HG02759 (cell line): ENCODE measurements at regions not wholly inside any gene's neighbourhood (a gene's known extent, or its start where the extent isn't known, plus 50 kb on each side); places are given as distances from the start of the nearest gene placed in this dataset.

Experiments
- ATAC-seq: cut with Tn5 transposase; IDR thresholded peaks from one replicate; pipeline ENCODE4 v1.9.1; 2021; ENCODE audit warnings: mild to moderate bottlenecking, moderate library complexity; ENCODE audit not compliant: unreplicated experiment

DNA sequence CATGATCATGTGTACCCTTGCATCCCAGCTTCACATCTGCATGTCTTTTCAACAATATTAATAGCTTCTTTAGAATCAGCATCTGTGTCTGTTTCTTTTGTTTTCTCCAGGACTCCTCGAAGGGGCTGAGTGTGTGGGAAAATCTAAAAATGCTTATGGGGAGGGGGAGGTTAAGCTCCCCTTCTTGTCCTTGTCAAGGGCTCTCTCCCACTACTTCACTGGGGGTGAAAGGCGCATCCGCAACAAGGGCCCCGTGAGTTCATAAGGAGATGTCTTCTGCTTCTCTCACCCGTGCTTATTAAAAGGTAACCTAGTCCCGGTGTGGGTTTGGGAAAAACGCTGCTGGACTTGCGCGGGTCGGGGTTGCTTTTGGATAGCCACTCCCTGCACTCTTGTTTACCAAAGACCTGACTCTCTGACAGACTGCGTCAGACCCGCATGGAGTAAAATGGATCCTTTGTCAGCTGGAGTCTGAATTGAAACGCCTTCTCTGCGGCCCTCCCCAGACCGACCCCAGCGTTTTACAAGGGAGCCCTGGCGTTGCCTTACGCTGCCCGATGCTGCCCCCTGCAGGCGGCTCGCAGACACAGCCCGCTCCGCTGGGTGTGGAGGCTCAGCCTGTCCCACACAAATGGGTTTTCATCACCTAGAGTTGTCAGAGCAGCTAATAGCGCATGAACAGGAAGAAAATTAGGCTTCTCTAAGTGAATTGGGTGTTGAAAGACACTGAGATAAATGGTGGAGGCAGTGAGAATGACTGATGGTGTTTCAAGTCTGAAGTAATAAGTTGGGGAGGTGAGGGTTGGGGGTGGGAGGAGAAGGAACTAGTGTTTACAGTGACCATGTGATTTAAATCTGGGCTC is 53.8 kb downstream of the IER5 start:
- ATAC-seq, result peak; percentile 81

DNA sequence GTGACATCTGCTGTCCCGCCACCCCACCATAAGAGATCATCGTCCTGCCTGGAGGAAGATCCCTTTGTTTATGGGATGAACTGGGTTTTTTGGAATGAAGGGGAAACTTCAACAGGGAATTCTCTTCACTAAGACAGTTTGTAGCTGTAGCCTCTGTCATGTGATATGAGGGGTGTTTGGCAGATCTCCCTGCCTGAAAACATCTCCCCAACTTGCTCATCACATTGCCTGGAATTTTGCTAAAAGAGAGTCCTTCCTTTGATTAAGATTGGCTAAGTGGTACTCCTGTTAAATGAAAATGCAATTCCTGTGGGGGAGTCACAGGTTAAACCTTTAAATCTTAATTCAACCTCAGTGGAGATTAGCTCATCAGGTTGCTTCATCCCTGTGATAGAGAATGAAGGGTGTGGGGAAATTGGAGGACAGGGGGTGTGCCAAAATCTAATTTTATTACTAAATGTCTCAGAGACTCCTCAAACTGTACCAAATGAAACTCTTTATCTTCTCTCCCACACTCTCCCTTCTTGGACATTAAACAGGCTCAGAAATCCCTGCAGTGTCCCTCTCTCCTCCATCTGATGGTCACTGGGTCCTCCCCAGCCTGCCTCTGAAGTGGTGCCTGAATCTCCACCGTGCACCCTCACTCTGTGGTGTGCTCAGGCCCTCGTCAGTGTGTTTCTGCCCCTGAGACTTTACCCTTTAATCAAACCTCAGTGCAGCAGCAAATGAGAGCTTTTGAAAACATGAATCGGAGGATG is 54.8 kb downstream of the IER5 start:
- ATAC-seq, result no peak

DNA sequence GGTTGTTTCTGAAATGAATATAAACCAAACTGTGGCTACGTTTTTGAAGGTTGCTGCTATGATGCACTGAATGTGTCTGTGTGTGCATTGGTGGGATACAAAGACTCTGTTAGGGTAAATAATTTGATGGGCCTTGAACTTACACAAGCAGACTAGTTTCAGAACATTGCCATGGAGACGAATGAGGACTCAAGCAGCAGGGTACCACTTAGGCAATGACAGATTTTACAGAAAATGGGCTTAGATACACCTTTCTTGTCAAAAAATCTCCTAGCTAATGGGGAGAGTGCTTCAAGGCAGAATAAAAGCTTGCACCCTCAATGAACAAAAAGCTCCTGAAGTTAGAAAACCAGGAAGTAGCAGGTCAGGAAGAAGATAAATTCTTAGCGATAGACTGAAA is 55.7 kb downstream of the IER5 start:
- ATAC-seq, result no peak

DNA sequence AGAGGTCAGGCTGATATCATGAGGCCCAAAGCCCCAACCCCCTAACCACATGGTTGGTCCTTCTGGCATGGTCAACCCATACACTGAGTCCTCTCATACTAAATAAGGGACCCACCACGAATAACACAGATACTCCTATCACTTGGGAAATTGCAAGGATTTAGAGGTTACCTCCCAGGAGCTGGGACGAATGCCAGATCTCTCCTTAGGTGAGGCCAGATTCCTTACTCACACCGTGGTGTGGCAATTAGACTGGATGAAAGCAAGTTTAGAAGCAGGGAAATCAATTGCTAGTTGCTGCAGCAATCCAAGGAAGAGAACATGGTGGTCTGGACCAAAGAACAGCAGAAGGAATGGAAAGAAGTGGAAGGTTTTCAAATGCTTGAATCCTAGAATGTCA is 60.1 kb downstream of the IER5 start:
- ATAC-seq, result no peak

DNA sequence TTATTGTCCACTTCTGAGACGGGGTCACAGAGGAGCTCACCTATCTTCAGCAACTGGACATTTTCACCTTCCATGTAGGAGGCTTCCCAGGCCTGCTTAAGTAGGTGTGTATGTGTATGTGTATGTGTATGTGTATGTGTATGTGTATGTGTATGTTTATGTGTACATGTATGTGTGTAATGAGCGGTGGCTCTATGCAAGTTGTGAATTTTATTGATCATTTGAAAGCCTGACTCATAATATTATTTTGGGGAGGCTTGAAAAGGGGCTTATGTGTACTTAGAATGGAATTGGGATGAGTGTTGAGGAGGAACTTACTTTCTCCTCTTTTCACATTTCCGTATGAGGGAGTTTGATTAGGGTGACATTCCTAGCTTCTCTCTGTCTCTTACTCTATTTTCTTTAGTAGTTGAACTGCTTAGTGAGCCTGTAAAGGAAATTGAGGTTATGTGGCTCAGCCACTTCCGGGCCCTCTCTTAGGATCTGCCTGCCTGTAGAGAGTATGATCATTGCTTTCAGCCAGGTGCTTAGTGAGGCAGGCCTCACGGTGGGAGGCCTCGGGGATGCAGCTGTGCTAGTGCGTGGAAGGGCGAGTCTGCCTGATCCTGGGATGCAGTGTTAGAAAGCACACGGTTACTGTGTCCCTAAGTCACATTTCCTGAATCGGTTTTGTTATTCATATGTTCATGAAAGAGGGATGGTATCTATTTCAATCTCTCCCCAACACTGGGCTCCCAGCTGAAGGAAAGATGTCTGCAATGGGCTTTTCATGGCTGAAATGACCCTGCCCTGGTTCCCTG is 61.0 kb downstream of the IER5 start:
- ATAC-seq, result peak; percentile 73

DNA sequence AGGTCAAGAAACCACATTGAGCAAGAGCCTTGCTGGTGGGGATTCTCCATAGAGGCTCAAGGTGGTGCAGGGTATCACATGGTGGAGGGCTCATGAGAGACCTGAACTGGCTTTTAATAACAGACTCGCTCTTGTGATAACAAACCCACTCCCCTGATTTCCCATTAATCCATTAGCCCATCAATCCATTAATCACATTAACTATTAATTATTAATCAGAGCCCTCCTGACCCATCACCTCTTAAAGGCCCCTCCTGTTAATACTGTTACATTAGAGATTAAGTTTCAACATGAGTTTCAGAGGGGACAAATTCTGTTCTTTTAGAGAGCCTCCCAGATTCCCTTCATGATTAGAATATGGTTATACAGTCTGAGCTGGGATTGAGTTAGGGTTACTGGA is 61.8 kb downstream of the IER5 start:
- no peak for ATAC-seq

DNA sequence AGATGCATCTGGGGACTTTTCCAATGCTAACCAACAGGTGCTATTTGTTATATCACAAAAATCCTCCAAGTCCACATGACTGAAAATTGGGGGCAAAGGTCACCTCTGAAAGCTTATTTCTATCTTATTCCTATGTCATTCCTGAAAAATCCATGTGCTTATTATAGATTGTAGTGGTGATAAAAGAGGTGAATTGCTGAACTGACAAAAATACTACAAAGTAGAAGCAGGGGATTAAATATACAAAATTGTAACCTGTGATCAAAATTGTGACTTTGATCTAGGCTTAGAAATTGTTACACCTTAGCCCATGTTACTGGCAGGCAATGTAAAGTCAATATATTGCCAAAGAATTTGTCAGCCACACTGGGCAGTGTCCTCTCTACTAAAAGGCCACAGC is 62.3 kb downstream of the IER5 start:
- no peak for ATAC-seq

DNA sequence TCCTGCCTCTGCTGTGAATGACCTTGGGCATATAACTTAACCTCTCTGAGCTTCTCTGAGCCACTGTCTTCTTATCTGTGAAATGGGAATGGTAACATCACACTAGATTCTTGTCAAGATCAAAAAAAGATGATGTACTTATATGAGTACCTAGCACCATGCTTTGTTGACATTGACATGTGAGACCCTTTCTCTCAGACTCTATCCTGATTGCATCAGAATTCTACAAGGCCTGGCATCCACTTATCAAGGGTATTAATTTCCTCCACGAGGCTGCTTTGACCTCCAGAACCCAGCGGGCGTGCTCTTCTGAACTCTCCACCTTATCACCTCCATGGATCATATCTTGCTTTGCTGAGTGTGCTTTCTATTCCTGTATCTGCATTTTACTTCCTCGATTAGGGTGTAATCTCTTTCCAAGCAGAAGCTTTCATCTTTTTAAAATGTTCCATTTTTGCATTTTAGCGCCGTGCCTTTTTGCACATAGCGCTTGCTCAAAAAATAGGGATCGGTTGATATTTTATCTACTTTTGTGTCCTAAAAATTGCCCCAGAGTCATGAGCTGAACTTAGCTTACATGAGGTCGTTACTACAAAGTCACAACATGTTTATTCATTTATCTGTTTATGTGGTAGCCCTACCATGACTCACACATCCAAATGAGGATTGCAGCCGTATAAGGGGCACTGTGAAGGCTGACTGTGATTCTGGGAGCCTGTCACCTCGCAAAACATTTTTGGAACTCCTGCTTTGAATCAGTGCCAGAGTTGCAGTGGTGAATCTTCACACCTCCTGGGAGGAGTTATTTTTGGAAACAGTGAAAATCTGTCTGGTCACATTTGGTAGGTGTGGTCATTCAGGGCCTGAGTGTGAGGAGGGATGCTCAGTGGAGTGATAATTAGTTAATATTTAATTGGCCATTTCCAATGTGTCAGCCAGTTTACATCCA is 63.2 kb downstream of the IER5 start:
- peak; percentile 43 for ATAC-seq

DNA sequence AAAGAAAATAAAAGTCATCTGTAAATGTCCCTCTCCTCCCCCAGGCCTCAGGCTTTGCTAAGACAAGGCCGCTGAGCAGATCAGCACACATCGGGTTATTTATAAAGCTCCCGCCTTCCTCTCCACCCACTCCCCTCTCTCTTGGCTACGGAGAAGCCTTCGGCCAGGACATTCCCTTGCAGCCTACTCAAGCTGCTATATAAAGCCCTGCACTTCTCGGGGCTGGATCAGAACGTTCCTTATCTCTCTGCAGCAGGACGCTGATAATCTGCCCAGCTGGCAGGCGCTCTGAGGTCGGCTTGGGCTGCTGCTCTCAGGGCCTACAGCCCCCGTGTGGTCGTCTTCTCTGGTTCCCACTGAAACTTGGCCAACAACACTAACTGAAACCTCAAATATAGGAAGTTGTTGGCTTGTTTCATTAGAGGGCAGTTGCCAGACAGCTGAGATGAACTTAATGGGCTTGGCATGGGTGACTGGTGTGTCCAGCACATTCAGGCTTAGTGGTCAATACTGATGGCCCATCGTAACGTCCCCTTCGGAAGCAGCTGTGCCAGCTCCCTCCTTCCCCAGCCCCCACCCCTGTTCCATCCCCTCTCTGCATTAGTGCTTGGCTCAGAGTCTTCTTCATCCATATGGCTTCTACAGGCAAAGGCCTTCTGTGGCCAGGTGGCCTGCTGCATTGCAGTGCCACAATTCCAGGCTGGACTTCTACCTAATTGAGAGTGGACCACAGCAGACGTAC is 64.6 kb downstream of the IER5 start:
- ATAC-seq, result peak; percentile 66

DNA sequence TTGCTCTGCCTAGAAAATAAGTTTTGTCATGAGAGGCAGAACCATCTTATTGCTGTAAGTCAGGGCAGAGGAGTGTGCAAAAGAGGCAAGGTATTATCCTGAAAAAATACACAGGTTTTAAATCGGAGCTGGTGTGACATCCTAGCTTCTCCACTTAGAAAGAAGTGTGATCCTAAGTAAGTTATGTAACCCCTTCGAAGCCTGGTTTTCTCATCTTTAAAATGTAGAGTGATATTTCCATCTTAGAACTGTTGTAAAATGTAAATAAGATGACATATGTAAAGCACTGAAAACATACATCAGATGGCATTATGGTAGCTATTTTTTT is 65.1 kb downstream of the IER5 start:
- ATAC-seq, result no peak

DNA sequence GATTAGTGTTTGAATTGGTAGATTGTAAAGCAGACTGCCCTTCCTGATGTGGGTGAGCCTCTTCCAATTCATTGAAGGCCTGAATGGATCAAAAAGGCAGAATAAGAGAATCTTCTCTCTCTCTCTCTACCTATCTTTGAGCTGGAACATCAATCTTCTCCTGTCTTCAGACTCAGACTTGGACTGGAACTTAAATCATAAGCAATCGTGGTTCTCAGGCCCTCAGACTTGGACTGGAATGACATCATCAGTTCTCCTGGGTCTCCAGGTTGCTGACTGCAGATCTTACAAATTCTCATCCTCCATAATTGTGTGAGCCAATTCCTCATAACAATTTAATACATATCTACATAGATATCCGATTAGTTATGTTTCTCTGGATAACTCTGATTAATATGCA is 66.8 kb downstream of the IER5 start:
- ATAC-seq, result no peak

DNA sequence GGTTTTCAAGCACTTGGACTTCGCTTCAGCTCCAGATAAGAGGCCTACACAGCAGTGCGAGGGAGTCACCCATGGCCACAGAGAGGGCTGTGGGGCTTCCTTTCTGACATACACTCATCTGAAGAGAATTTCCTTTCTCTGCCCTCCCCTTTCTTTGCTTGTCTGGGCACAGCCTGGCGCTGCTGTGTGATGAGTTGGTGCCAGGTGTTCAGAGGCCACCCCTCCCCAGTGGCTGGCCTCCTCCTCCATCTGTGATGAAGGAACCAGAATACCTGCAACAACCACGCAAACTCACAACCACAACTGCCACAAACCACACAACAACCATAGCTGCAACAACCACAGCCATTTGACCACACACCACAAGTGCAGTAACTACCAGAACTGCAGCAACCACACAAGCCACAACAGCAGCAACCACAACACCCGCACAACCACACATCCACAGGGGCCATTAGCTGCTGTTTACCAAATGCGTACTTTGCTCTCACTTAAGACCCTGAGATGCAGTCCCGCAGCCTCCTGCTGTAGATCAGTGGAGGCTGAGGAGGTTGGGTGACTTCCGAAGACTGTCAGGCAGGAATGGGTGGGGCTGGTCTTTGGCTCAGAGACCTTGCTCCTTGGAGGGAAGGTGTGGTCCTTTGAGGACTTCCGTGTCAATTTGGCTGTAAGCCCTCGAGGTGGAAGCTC is 71.1 kb downstream of the IER5 start:
- ATAC-seq, result no peak

DNA sequence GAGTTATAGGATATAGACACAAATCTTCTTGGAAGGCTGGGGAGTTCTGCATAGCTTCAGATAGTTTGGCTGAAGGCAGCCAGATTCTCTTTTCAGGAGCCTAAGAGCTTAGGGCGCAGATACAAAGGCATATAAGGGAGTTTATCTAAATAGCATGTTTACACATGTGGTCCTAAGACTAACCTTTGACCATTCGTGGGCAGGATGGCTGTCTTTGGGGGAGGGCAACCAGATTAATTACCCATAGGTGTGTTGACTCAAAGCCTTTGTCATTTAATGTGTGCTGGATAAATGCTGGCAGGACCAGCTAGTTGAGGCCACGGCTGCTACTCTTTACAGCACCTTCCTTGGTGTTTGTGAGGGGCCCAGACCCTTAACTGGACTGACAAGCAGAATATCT is 71.8 kb downstream of the IER5 start:
- ATAC-seq, result no peak

DNA sequence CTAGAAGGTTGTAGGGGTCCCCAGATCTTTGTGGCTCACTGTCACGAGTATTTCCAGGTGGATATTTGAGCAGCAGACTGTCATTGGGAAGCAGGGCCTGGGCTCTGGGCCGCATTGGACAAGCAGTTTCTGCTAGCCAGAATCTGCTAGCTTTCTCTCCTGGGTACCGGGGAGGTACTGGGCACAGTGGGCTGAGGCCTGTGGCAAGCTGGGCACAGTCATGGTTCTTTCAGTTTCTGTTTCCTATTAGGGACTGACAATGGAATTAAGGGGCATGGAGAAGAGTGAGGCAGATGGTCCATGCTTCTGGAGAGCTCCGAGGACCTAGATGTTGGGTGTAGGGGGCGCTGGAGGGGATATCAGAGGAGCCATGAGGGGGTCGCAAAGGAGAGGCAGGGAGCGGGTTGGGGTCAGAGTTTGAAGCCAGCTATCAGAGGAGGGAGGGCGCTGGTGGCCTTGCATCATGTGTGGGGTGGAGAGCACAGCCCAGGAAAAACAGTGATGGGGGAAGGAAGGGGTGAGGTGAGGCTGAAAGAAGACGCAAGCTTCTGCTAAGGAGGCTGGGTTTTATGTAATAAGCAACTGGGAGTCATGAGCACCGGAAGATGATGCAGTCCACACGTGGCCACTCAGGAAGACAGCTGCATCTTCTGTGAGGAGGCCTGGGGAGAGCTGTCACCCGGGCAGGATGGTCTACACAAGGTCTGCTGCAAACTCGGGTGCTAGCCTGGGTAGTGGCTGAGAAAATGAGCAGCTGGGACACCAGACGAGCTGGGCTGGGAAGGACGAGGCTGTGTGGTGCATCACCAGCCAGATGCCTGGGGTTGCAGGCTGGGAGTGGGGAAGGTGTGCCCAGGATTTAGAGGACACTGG is 72.7 kb downstream of the IER5 start:
- ATAC-seq, result no peak

DNA sequence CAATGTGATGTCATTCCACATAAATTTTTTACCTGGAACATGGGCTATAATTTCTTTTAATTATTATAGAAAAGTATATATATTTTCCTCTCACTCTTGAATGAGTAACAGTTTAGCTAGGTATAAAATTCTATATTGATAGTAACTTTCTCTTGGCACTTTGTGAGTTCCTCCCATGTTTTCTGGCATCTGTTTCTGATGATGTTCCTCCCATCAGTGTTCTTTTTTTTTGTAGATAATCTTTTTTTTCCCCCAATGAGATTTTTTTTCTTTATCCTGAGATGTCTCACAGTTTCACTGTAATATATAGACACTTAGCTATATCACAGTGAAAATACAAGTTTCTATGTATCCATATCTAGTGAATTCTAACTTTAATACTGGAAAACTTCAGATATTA is 75.2 kb downstream of the IER5 start:
- no peak for ATAC-seq

DNA sequence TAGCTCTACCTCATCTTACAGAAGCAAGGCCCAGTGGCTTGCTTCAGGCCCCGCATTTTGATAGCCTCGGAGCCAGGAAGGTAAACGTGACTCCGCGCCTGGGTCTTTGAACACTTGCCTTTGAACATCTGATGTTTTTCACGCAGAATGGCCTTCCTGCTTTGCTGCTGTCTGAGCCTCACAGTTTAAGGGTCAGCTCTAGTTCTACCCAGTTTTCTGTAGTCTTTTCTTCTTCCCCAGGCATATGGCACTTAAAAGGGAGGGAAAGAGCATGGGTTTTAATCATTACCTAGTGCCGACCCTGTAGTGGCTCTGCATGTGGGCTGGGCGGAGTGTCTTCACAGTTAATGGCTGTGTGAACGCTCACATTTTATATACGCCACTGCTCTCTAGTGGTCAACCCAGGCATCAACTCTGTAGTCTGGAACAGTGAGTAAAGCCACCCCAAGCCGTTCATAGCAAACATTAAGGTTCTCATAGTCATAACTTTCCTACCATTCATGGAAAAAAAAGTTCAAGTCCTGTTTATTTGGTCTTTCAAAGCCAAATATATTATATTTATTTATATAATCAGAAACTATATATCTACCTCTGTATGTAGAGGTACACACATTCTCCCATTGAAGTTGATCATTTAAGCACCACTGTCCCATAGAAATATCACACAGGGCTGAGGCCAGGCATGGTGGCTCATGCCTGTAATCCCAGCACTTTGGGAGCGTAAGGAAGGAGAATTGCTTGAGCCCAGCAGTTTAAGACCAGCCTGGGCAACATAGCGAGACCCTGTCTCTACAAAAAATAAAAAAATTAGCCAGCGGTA is 78.1 kb downstream of the IER5 start:
- peak; percentile 97 for ATAC-seq

DNA sequence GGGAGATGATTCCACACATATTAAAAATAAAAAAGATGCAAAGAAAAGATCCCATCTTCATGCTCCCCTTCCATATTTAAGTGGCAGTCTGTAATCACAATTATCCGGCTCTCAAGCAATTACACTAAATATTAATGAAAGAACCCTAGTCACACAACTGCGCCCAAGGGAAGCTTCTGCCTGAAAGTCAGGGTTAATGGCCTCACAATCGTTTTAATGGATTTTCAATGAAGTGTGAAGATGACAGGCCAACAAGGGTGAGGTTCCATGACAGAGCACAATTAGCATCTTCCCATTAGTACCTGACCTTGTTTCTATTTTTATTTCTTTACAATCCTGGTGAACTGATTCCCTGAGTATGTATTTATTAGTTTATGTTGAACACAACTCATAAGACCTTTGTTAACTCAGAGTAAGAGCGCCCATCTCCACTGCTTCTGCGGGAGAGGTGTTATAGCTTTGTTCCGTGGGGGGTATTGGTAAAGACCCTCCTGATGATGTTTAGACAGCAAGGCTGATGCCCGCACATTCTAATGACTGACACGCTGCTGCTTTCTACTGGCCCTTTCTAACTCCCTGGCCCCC is 80.9 kb downstream of the IER5 start:
- ATAC-seq, result no peak
